SJSA1 (cell line): ENCODE measurements at regions not wholly inside any gene's neighbourhood (a gene's known extent, or its start where the extent isn't known, plus 50 kb on each side); places are given as distances from the start of the nearest gene placed in this dataset.

Source experiments
- DNase-seq, 2 experiments: peaks; one replicate each; pipeline ENCODE4 v3.0.0-alpha.2; 2015 to 2020; ENCODE audit warnings: low spot score in 2 of 2, low read depth in 1 of 2
- H3K27ac ChIP-seq: fragments of 250-450 bp; sonication (Bioruptor Pico); 2 replicates; pipeline ENCODE4 v1.5.1; 2020; ENCODE audit warnings: mild to moderate bottlenecking, moderate library complexity
- H3K27me3 ChIP-seq: fragments of 250-450 bp; sonication (Bioruptor Pico); replicated peaks from 2 replicates; pipeline ENCODE4 v1.5.1; 2020; ENCODE audit warnings: mild to moderate bottlenecking, moderate library complexity
- H3K36me3 ChIP-seq: fragments of 250-450 bp; sonication (Bioruptor Pico); 2 replicates; pipeline ENCODE4 v1.5.1; 2020; ENCODE audit warnings: mild to moderate bottlenecking
- H3K4me1 ChIP-seq: fragments of 250-450 bp; sonication (Bioruptor Pico); replicated peaks from 2 replicates; pipeline ENCODE4 v1.6.1; 2021; ENCODE audit warnings: mild to moderate bottlenecking
- H3K4me3 ChIP-seq: fragments of 250-450 bp; sonication (Bioruptor Pico); 2 replicates; pipeline ENCODE4 v1.5.1; 2020; ENCODE audit warnings: mild to moderate bottlenecking
- H3K9me3 ChIP-seq: fragments of 250-450 bp; sonication (Bioruptor Pico); replicated peaks from 2 replicates; pipeline ENCODE4 v1.5.1; 2020; ENCODE audit warnings: mild to moderate bottlenecking

DNA sequence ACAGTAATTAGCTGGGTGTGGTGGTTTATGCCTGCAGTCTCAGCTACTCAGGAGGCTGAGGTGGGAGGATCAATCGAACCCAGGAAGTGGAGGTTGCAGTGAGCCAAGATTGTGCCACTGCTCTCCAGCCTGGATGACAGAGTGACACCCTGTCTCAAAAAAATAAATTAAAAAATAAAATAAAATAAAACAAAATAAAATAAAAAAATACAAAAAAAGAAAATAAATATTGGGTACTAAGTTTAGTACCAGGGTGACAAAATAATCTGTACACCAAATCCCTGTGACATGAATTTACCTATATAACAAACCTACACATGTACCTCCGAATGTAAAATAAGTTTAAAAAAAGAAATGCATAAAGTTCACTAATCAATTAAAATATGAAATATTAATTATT, 666.0 kb upstream of the CDH18 start:
- Histone ChIP-seq H3K27ac (no peak overlapping the region), H3K9me3 (0 out of 2 replicates have a peak, but pooled peaks cover 6% of the 10 kb centered on the region), H3K27me3 (no peaks in the 10 kb centered on the region), H3K4me1 (no peaks in the 10 kb centered on the region), H3K4me3 (no peak overlapping the region), H3K36me3 (no peaks in the 10 kb centered on the region)
- no peak for DNase-seq

DNA sequence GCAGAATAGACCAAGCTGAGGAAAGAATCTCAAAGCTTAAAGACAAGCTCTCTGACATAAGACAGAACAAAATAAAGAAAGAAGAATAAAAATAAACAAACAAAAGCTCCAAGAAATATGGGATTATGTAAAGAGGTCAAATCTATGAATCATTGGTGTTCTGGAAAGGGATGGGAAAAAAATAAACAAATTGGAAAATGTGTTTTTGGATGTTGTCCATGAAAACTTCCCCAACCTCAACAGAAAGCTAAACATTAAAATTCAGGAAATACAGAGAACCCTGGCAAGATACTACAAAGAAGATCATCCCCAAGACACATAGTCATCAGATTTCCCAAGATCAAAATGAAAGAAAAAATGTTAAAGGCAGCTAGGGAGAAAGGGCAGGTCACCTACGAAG, 662.0 kb upstream of the CDH18 start:
- DNase-seq, result no peak
- no peaks in the 10 kb centered on the region for H3K36me3 ChIP-seq
- 0 out of 2 replicates have a peak, but pooled peaks cover 14% of the 10 kb centered on the region for H3K9me3 ChIP-seq
- H3K4me1 ChIP-seq, result no peaks in the 10 kb centered on the region
- no peak overlapping the region for H3K27ac ChIP-seq
- no peaks in the 10 kb centered on the region for H3K27me3 ChIP-seq
- no peak overlapping the region for H3K4me3 ChIP-seq

DNA sequence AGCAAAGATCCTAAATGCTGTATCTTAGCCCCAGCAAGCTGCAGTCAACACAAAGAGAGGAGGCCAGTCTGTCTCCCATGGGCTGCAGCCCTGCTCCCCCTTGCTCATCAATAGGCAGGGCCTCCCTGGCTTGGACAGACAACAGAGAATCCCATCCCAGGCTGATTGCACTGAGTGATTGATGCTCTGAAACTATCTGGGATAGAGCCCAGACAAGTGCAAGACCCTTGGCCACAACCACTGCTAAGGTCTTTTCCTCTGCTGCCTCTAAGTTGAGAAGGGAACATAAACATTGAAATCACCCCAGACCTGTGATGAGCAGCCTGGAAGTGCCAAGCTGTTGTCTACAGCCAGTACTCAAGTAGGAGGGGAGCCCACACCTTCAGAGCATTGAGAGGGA, 661.0 kb upstream of the CDH18 start:
- H3K9me3 ChIP-seq, result 0 out of 2 replicates have a peak, but pooled peaks cover 14% of the 10 kb centered on the region

DNA sequence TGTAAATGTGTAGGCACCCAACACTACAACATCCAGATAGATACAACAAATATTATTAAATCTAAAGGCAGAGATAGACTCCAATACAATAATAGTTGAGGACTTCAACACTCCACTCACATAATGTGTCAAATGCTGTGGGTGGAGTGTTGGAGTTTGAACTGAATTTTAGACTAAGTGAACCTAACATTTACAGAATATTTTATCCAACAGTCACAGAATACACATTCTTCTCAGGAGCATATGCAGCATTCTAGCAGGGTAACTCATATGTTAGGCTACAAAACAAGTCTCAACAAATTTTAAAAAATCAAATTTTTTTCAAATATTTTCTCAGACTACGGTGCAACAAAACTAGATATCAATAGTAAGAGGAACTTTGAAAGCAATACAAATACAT, 648.7 kb upstream of the CDH18 start:
- Histone ChIP-seq H3K9me3 (peaks cover 3% of the 10 kb centered on the region; the same call in 1 of the 2 replicates), H3K27me3 (no peaks in the 10 kb centered on the region; the same call in 1 of the 2 replicates), H3K27ac (no peak overlapping the region), H3K36me3 (no peaks in the 10 kb centered on the region), H3K4me3 (no peak overlapping the region), H3K4me1 (no peaks in the 10 kb centered on the region)
- no peak for DNase-seq

More for the DNA sequence above, 661.0 kb upstream of the CDH18 start:
- Histone ChIP-seq H3K4me3 (no peak overlapping the region), H3K27me3 (no peaks in the 10 kb centered on the region), H3K36me3 (no peaks in the 10 kb centered on the region), H3K27ac (no peak overlapping the region), H3K4me1 (no peaks in the 10 kb centered on the region)
- no peak for DNase-seq

DNA sequence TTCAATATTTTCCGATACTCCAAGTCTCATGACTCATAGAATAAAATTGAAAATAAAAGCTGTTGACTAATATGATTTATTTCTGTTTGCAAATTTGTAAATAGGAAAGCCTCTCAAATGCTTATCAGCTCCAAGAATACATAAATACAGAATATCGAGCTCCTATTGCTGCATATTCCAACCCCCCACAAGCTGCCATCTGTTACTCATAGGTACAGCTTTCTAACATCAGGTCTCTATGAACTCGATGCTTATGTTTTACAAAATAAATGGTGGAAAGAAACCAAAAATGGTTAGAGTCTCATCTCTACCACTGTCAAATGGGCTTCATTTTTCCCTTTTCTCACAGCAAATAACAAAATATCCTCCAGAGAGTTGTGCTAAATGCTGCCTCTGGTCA, 631.6 kb upstream of the CDH18 start:
- Histone ChIP-seq H3K27me3 (no peaks in the 10 kb centered on the region), H3K9me3 (peaks cover 2% of the 10 kb centered on the region; the same call in 1 of the 2 replicates), H3K4me3 (no peak overlapping the region), H3K27ac (no peak overlapping the region), H3K36me3 (no peaks in the 10 kb centered on the region), H3K4me1 (no peaks in the 10 kb centered on the region)
- DNase-seq, result no peak

DNA sequence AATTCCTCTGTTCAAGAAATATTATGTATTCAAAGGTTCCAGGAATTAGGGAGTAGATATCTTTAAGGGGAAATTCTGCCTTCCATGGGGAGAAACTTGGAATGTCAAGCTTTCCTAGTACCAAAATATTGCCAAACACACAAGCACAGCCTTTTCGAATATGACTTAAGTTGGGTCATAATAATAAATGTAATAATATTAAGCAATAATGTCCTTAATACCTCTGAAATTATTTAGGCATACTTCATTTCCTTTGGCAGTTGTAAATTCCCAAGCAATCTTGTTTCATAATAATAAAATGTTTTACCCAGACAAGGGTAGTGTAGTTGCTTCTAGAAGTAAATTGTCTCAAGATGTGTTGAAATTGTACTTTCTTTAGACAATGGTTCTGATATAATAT, 630.3 kb upstream of the CDH18 start:
- Histone ChIP-seq H3K4me3 (no peak overlapping the region), H3K9me3 (peaks cover 2% of the 10 kb centered on the region; the same call in 1 of the 2 replicates), H3K27ac (no peak overlapping the region), H3K27me3 (no peaks in the 10 kb centered on the region), H3K4me1 (no peaks in the 10 kb centered on the region), H3K36me3 (no peaks in the 10 kb centered on the region)
- DNase-seq, result no peak

DNA sequence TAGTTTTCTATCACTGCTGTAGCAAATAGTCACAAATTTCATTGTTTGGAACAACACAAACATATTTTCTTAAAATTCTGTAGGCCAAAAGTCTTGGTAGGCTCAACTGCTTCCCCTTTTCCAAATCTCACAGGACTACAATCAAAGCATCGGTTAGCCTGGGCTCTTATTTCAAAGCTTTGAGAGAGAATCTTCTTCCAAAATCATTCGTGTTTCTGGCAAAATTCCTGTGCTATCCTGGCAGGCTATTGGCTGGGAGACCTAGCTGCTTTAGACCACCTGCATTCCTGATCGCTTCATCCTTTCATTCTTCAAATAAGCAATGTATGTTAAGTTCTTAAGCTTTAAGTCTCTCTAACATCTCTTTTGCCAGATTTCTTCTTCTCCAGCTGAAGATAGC, 629.8 kb upstream of the CDH18 start:
- no peak for DNase-seq
- Histone ChIP-seq H3K36me3 (no peaks in the 10 kb centered on the region), H3K9me3 (peaks cover 2% of the 10 kb centered on the region), H3K27ac (no peak overlapping the region), H3K4me3 (no peak overlapping the region), H3K27me3 (no peaks in the 10 kb centered on the region), H3K4me1 (no peaks in the 10 kb centered on the region)

DNA sequence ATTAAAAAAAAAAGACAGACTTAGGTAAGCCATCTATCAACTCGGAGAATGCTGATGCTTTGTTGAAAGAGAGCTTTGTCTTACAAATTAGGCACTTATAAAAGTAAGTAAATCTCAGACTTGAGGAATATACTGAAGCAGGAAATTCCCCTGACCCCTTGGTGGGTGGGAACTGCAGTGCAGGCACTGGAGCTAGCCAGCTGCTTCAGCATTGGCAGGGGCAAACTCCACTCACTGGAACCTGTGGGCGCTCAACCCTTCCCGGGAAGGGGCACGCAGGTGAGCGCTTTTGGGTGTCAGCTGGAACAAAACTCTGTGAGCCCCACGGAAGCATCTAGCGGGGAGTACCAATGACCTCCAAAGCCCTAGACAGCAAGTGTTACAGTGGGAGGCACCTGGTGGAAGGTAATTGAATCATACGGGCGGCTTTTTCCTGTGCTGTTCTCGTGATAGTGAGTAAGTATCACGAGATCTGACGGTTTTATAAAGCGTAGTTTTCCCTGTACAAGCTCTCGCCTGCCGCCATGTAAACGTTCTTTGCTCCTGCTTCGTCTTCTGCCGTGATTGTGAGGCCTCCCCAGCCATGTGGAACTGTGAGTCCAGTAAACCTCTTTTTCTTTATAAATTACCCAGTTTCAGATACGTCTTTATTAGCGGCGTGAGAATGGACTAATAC, 628.0 kb upstream of the CDH18 start:
- H3K27me3 ChIP-seq, result no peaks in the 10 kb centered on the region
- H3K9me3 ChIP-seq, result peaks cover 2% of the 10 kb centered on the region
- no peak overlapping the region for H3K27ac ChIP-seq
- H3K4me1 ChIP-seq, result no peaks in the 10 kb centered on the region
- no peaks in the 10 kb centered on the region for H3K36me3 ChIP-seq
- DNase-seq, result no peak
- H3K4me3 ChIP-seq, result no peak overlapping the region

DNA sequence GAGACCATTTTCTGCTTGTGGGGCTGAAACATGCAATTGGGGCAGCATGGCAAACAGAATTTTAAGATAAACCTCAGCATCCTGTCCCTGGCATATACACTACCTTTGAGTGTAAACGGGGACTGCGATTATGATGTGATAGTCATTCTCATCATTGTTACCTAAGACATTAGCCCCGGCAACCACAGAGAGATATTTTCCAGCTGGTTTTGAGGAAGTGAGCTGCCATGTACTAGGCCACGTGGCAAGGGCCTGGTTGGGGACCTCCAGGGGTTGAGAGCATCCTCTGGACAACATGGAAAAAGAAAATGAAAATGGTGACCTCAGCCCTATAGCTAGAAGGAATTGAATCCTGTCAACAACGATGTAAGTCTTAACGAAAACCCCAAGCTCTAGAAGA, 623.6 kb upstream of the CDH18 start:
- H3K4me3 ChIP-seq, result no peak overlapping the region
- no peaks in the 10 kb centered on the region for H3K4me1 ChIP-seq
- H3K27ac ChIP-seq, result no peak overlapping the region
- no peaks in the 10 kb centered on the region; the same call in none of the 2 replicates for H3K9me3 ChIP-seq
- no peaks in the 10 kb centered on the region for H3K27me3 ChIP-seq
- H3K36me3 ChIP-seq, result no peaks in the 10 kb centered on the region
- no peak for DNase-seq

DNA sequence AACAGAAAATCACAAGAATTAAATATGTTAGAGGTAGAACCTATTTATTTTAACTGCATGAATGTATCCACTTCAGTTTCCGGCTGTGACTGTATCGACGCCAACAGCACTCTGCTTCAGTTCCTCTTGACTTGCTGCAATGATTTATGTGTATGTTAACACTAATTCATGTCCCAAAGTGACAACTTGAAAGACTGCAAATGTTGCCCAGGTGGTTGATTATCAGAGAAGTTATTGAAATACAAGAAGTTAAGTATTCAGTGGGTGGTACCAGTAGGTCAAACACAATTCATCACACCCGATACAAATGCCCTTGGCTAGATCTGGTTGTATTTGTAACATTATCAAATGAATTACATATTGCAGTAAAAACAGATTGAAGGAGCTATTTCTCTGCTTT, 622.7 kb upstream of the CDH18 start:
- no peaks in the 10 kb centered on the region for H3K27me3 ChIP-seq
- no peaks in the 10 kb centered on the region for H3K36me3 ChIP-seq
- H3K9me3 ChIP-seq, result peaks cover 2% of the 10 kb centered on the region
- no peak overlapping the region for H3K27ac ChIP-seq
- H3K4me1 ChIP-seq, result no peaks in the 10 kb centered on the region
- DNase-seq, result no peak
- H3K4me3 ChIP-seq, result no peak overlapping the region

DNA sequence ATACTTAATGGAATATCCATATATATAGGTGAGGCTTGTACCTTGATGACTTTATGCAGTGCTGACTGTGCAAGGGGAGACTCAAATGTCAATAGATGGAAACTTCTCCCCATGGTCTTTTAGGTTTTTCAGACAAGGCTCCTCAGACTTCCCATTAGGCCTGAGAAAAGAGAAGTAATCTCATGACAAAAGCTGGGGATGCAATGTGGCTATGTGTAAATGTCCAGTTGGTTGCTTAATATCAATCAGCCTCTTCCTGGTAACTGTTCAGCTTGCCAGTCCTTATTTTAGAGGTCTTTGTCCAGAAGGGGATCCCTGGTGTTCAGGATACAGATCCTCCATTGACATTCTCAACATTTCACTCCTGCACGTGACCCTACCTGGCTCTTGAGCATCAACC, 621.1 kb upstream of the CDH18 start:
- Histone ChIP-seq H3K4me3 (no peak overlapping the region), H3K27ac (no peak overlapping the region), H3K4me1 (no peaks in the 10 kb centered on the region), H3K9me3 (peaks cover 2% of the 10 kb centered on the region), H3K27me3 (no peaks in the 10 kb centered on the region), H3K36me3 (no peaks in the 10 kb centered on the region)
- DNase-seq, result no peak

DNA sequence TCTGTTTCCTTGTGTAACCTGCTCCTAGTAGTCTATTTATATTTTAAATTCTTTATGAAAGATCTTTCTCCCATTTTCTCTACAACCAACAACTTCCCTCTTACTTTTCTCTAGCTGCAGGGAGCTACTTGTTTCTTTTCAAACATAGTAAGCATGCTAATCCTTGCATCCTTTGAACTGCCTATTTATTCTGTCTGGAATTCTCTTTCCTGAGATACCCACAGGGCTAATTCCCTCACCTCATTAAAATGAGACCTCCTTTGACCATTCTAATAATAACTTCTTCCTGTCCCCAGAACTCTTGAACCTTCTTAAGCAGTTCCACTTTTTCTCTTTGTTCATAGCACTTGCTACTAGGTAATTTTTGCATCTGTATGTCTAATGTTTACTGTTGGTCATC, 620.6 kb upstream of the CDH18 start:
- peaks cover 2% of the 10 kb centered on the region for H3K9me3 ChIP-seq
- H3K36me3 ChIP-seq, result no peaks in the 10 kb centered on the region

DNA sequence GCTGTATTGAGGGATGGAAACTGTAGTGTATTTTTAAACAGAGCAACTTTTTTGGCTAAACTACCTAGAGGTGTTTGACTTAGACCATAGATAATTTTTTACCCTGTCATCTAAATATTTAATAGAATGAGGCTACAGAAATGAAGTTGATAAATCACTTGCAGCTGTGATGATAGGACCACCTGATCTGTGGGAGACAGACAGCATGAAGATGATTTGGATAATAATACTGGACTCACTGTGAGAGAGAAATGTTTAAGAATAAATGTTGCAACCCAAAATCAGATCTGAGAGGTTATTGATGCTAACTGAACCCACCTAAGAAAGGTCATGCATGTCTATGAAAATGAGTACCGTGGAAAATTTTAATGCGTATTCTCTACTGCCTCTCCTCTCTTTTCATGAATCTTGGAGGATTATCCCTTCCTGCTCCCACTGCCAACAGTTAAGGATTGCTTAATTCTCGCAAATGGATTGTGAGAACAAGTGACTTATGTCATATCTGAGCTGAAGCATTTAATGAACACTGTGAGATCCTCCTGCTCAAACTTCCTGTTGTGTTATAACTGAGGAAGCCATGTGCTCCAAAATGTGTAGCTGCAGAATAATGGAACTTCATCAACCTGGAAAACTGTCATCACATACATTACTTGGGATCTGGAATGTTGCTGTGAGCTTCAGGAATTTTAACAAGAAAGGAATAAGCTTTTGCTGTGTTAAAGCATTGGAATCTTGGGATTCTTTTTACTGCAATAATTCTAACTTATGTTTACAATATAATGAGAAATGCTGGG, 617.9 kb upstream of the CDH18 start:
- Histone ChIP-seq H3K36me3 (no peaks in the 10 kb centered on the region), H3K9me3 (peaks cover 2% of the 10 kb centered on the region; the same call in 1 of the 2 replicates), H3K27me3 (no peaks in the 10 kb centered on the region), H3K4me1 (no peaks in the 10 kb centered on the region), H3K27ac (no peak overlapping the region), H3K4me3 (no peak overlapping the region)
- DNase-seq, result no peak

More for the DNA sequence above, 620.6 kb upstream of the CDH18 start:
- Histone ChIP-seq H3K27ac (no peak overlapping the region), H3K27me3 (no peaks in the 10 kb centered on the region), H3K4me3 (no peak overlapping the region), H3K4me1 (no peaks in the 10 kb centered on the region)
- DNase-seq, result no peak

DNA sequence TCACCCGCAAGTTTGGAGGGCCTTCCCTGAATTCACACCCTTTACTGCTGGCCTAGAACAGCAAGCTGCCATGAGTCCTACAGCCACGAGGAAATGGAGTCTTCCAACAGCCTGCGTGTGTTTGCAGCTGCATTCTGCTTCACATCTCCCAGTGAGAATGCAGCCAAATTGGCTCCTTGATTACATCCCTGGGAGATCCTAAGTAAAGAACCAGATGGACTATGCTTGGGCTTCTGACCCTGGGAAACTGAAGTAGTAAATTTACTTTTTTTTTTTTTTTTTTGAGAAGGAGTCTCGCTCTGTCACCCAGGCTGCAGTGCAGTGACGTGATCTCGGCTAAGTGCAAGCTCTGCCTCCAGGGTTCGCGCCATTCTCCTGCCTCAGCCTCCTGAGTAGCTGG, 617.0 kb upstream of the CDH18 start:
- Histone ChIP-seq H3K36me3 (no peaks in the 10 kb centered on the region), H3K9me3 (peaks cover 2% of the 10 kb centered on the region; the same call in 1 of the 2 replicates), H3K4me1 (no peaks in the 10 kb centered on the region), H3K27me3 (no peaks in the 10 kb centered on the region), H3K27ac (no peak overlapping the region), H3K4me3 (no peak overlapping the region)
- no peak for DNase-seq
